GM18498 (cell line): ENCODE measurements at regions not wholly inside any gene's neighbourhood (a gene's known extent, or its start where the extent isn't known, plus 50 kb on each side); places are given as distances from the start of the nearest gene placed in this dataset.
"Not testable (repeated sequence)": the region's sequence is repeated elsewhere in the genome, so short reads cannot be mapped to it uniquely, and the experiment has no call there.

Experiments used
- ATAC-seq: cut with Tn5 transposase; IDR thresholded peaks from one replicate; pipeline ENCODE4 v1.9.1; 2021; ENCODE audit warnings: mild to moderate bottlenecking, moderate library complexity; ENCODE audit not compliant: unreplicated experiment

GRCh38 chr3:124300416-124300815 is 308.5 kb upstream of the ROPN1 start:
- no peak for ATAC-seq

- ATAC-seq = no peak
These were observed 311.5 kb upstream of the ROPN1 start for GRCh38 chr3:124303305-124303910.

GRCh38 chr3:124306665-124307064 is 314.7 kb upstream of the ROPN1 start:
- ATAC-seq = no peak

GRCh38 chr3:124313621-124314020 is 321.7 kb upstream of the ROPN1 start:
- ATAC-seq = no peak

- ATAC-seq = no peak
These were observed 323.5 kb upstream of the ROPN1 start for GRCh38 chr3:124315215-124316033.

GRCh38 chr3:124316034-124316287 is 324.0 kb upstream of the ROPN1 start:
- no peak for ATAC-seq

- no peak for ATAC-seq
These were observed 326.1 kb upstream of the ROPN1 start for GRCh38 chr3:124318014-124318413.

GRCh38 chr3:124318656-124319055 is 326.7 kb upstream of the ROPN1 start:
- ATAC-seq = no peak

- no peak for ATAC-seq
These were observed 329.1 kb upstream of the ROPN1 start for GRCh38 chr3:124320976-124321375.

- no peak for ATAC-seq
These were observed 330.5 kb upstream of the ROPN1 start for GRCh38 chr3:124322309-124322880.

- no peak for ATAC-seq
These were observed 331.0 kb upstream of the ROPN1 start for GRCh38 chr3:124322966-124323365.

- ATAC-seq = no peak
These were observed 333.3 kb upstream of the ROPN1 start for GRCh38 chr3:124325248-124325647.

GRCh38 chr3:124329723-124330122 is 337.8 kb upstream of the ROPN1 start:
- no peak for ATAC-seq

GRCh38 chr3:124333931-124334640 is 342.2 kb upstream of the ROPN1 start:
- ATAC-seq = no peak

GRCh38 chr3:124336067-124336656 is 344.2 kb upstream of the ROPN1 start:
- no peak for ATAC-seq

- no peak for ATAC-seq
These were observed 353.9 kb upstream of the ROPN1 start for GRCh38 chr3:124345845-124346244.

GRCh38 chr3:124346487-124346886 is 354.6 kb upstream of the ROPN1 start:
- no peak for ATAC-seq

- no peak for ATAC-seq
These were observed 355.5 kb upstream of the ROPN1 start for GRCh38 chr3:124347418-124347817.

- ATAC-seq = not testable (repeated sequence)
These were observed 356.6 kb upstream of the ROPN1 start for GRCh38 chr3:124348555-124348954.

- no peak for ATAC-seq
These were observed 359.7 kb upstream of the ROPN1 start for GRCh38 chr3:124351430-124352148.

GRCh38 chr3:124352149-124352539 is 360.2 kb upstream of the ROPN1 start:
- ATAC-seq = no peak
